NB4 (cell line): ENCODE measurements at regions not wholly inside any gene's neighbourhood (a gene's known extent, or its start where the extent isn't known, plus 50 kb on each side); places are given as distances from the start of the nearest gene placed in this dataset.

Experiments used
- POLR2A ChIP-seq: IDR thresholded peaks from 2 replicates; pipeline ENCODE4 v1.6.1; 2011; ENCODE audit warnings: mild to moderate bottlenecking; ENCODE audit not compliant: insufficient read length; ENCODE audit errors: extremely low read depth
- TF ChIP-seq, protein P1 (sequence below): IDR thresholded peaks from one replicate; pipeline ENCODE4 v1.5.1; 2012; ENCODE audit warnings: low read depth, low read length
- TF ChIP-seq, protein P2 (sequence below): IDR thresholded peaks from 2 replicates; pipeline ENCODE4 v1.6.1; 2011; ENCODE audit warnings: low read depth, low read length

DNA sequence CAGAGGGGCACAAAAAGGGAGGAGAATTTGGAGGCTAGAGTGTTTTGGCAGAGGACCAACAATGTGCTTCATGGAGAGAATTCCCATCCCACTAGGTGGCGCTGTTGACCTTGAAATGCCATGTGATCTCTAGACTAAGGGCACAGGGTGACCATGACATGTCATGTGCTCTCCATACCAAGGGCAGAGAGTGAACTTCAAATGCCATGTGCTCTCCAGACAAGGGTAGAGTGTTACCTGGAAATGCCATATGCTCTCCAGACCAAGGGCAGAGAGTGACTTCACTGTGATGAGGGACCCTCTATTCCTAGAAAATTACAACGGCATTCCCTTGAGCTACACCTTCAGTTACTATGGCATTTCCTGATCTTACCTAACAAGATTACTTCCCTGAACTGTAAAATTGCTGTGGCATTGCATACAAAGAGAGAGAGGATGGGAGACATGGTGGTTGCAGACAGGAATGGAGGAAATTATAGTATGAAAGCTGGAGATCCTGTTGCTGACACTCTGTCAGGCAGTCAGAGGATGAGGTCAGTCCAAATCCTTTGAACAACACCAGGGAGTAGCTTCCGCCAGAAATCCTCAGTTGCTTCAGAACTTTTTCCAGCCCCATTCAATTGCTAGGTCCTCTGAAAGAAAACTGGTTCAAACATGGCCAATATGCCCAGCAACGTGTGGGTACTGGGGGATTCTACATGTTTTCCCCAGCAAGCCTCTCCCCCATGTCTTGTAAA is 60.9 kb upstream of the ACSM6 start:
- no peak for TF ChIP-seq POLR2A
- TF ChIP-seq, protein P1, sequence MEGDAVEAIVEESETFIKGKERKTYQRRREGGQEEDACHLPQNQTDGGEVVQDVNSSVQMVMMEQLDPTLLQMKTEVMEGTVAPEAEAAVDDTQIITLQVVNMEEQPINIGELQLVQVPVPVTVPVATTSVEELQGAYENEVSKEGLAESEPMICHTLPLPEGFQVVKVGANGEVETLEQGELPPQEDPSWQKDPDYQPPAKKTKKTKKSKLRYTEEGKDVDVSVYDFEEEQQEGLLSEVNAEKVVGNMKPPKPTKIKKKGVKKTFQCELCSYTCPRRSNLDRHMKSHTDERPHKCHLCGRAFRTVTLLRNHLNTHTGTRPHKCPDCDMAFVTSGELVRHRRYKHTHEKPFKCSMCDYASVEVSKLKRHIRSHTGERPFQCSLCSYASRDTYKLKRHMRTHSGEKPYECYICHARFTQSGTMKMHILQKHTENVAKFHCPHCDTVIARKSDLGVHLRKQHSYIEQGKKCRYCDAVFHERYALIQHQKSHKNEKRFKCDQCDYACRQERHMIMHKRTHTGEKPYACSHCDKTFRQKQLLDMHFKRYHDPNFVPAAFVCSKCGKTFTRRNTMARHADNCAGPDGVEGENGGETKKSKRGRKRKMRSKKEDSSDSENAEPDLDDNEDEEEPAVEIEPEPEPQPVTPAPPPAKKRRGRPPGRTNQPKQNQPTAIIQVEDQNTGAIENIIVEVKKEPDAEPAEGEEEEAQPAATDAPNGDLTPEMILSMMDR: peak; percentile 82
- TF ChIP-seq, protein P2, sequence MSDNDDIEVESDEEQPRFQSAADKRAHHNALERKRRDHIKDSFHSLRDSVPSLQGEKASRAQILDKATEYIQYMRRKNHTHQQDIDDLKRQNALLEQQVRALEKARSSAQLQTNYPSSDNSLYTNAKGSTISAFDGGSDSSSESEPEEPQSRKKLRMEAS: peak; percentile 98
